ENCODE measurements at regions not wholly inside any gene's neighbourhood (a gene's known extent, or its start where the extent isn't known, plus 50 kb on each side); places are given as distances from the start of the nearest gene placed in this dataset.
A peak's percentile ranks its signal among the peaks of the same experiment; 100 is the strongest.

DNA sequence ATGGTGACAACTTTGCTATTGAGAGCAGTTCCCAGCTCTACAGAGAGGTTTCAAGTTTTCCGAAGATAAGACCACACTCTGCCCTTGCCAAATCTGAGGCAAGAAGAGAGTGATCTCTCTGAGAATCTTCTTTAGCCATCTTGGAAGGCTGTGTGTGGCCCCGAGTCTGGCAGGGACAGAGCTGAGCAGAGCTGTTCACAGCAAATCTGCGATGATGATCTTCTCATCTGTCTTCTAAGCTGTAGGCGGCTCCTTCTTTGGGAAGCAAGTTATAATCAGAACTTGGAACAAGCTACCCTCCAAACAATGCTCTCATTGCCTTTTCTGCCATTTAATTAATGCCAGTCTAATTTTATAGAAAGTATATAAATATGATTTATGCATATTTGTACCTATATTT lies 379.0 kb upstream of the MEF2C start:
- H3K4me1 Mint-ChIP-seq (ENCODE audit: low read depth, unreplicated experiment) = peaks cover 4% of the 10 kb centered on the region
- H3K27ac Mint-ChIP-seq (ENCODE audit: unreplicated experiment) = no peak overlapping the region
- DNase-seq = no peak
- H3K9me3 Mint-ChIP-seq (ENCODE audit: unreplicated experiment) = no peaks in the 10 kb centered on the region
- H3K27me3 Mint-ChIP-seq (ENCODE audit: unreplicated experiment) = no peaks in the 10 kb centered on the region
- H3K36me3 Mint-ChIP-seq (ENCODE audit: unreplicated experiment) = no peaks in the 10 kb centered on the region
- no peak overlapping the region for H3K4me3 Mint-ChIP-seq (ENCODE audit: unreplicated experiment)
- TF ChIP-seq, protein P1, sequence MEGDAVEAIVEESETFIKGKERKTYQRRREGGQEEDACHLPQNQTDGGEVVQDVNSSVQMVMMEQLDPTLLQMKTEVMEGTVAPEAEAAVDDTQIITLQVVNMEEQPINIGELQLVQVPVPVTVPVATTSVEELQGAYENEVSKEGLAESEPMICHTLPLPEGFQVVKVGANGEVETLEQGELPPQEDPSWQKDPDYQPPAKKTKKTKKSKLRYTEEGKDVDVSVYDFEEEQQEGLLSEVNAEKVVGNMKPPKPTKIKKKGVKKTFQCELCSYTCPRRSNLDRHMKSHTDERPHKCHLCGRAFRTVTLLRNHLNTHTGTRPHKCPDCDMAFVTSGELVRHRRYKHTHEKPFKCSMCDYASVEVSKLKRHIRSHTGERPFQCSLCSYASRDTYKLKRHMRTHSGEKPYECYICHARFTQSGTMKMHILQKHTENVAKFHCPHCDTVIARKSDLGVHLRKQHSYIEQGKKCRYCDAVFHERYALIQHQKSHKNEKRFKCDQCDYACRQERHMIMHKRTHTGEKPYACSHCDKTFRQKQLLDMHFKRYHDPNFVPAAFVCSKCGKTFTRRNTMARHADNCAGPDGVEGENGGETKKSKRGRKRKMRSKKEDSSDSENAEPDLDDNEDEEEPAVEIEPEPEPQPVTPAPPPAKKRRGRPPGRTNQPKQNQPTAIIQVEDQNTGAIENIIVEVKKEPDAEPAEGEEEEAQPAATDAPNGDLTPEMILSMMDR (IDR thresholded peaks at IDR 0.05; ENCODE audit: partially characterized antibody, unreplicated experiment) = no peak

DNA sequence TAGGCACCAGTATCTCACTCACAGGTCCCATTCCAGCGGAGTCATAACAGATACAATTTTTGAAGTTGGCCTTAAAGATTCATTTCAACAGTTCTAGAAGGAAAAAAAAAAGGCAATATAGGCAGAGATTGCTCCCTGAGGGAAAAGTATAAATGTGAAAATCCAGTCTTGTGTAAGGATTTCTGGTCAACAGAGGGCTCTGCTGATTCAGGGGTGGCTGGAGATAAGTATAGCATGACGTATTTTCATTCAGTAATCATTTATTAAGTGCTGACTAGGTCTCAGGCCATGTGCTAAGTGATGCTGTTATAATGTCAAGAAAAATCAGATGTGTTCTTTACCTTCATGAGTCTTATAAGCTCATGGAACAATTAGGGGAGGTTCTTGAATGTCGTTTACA lies 377.3 kb upstream of the MEF2C start:
- H3K4me1 Mint-ChIP-seq (ENCODE audit: low read depth, unreplicated experiment) = peaks cover 7% of the 10 kb centered on the region
- no peak overlapping the region for H3K4me3 Mint-ChIP-seq (ENCODE audit: unreplicated experiment)
- no peaks in the 10 kb centered on the region for H3K36me3 Mint-ChIP-seq (ENCODE audit: unreplicated experiment)
- no peak for DNase-seq
- TF ChIP-seq, protein P1 (IDR thresholded peaks at IDR 0.05; ENCODE audit: partially characterized antibody, unreplicated experiment) = no peak
- H3K27ac Mint-ChIP-seq (ENCODE audit: unreplicated experiment) = no peak overlapping the region
- H3K9me3 Mint-ChIP-seq (ENCODE audit: unreplicated experiment) = no peaks in the 10 kb centered on the region
- H3K27me3 Mint-ChIP-seq (ENCODE audit: unreplicated experiment) = no peaks in the 10 kb centered on the region

DNA sequence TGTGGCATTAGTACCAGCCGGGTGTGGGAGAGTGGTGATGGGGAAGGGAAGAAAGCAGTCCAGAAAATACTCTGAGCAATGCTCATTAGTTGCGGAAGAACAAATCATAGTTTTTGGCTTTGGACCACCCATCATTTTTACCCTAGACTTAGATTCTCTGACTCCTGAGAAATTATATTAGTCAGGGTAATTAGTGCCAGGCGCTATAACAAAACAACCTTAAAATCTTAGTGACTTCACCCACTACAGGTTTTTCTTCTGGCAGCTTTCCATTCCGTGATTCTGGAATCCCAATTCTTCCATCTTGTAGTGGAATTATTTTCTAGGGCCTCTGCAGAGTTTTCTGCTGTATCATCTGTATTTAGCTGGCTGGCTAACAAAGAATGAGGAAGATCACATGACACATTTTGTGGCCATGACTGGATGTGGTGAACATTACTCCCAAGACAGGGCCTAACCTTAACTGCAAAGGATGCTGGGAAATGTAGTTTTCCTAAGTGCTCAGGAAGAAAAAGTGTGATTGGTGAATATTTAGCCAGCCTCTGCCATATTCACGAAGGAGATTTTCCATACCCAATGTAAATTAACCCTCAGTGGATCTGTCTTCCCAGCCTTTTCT lies 373.0 kb upstream of the MEF2C start:
- Mint-ChIP-seq H3K4me1 (ENCODE audit: low read depth, unreplicated experiment) (peaks cover 7% of the 10 kb centered on the region), H3K27ac (ENCODE audit: unreplicated experiment) (peak overlapping the region; percentile 53)
- DNase-seq = no peak

DNA sequence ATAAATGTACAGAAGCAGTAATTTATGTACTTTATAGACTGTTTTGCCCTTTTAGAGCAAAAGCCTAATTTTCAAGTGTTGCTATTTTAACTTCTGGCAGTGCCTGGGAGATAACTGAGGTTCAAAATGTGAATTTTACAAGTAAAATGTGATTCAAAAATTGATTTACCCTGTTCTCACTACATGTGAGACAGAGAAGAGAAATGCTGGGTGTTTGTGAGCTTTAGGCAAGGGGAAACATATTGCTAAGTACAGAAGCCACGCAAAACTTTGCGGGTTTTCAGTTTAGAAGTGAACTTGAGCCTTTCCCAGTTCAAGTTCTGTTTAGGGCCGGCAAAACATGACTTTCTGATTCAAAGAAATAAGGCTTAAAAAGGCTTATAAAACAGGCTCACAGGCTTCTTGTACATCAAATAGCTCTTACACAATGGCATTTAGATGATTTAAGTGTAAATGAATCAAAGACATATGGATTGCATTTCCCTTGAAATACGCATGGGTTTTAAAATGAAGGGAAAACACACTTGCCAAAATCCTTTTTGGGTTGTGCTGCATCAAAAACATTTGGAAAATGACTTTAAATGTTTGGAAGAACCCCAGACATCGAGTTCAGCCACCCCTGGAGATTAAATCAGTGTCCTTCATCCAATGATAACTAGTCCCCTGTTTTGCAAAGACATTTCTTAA lies 370.8 kb upstream of the MEF2C start:
- TF ChIP-seq, protein P1 (IDR thresholded peaks at IDR 0.05; ENCODE audit: partially characterized antibody, unreplicated experiment) = no peak
- Mint-ChIP-seq H3K4me1 (ENCODE audit: low read depth, unreplicated experiment) (peaks cover 3% of the 10 kb centered on the region), H3K27me3 (ENCODE audit: unreplicated experiment) (no peaks in the 10 kb centered on the region), H3K36me3 (ENCODE audit: unreplicated experiment) (no peaks in the 10 kb centered on the region), H3K4me3 (ENCODE audit: unreplicated experiment) (no peak overlapping the region), H3K9me3 (ENCODE audit: unreplicated experiment) (no peaks in the 10 kb centered on the region), H3K27ac (ENCODE audit: unreplicated experiment) (no peak overlapping the region)
- no peak for DNase-seq

More for the DNA sequence above, 373.0 kb upstream of the MEF2C start:
- TF ChIP-seq, protein P1 (IDR thresholded peaks at IDR 0.05; ENCODE audit: partially characterized antibody, unreplicated experiment) = no peak
- H3K9me3 Mint-ChIP-seq (ENCODE audit: unreplicated experiment) = no peaks in the 10 kb centered on the region
- H3K36me3 Mint-ChIP-seq (ENCODE audit: unreplicated experiment) = no peaks in the 10 kb centered on the region
- no peak overlapping the region for H3K4me3 Mint-ChIP-seq (ENCODE audit: unreplicated experiment)
- H3K27me3 Mint-ChIP-seq (ENCODE audit: unreplicated experiment) = no peaks in the 10 kb centered on the region

DNA sequence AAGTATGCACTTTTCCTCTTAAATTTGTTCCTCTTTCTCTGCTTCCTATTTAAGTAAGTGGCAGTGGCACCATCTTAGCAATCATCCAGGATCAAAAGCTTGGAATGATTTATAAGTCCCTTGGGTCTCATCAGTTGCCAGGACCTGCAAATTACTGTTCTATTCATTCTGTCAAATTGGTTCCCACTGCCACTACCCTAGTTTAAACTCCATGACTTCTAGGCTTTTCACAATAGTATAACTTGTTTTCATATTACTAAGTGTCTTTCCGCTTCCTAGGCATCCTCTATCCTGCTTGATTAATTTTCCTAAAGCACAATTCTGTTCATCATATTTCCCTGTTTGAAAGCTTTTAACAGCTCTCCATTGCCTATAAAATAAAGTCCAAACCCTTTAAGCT lies 363.9 kb upstream of the MEF2C start:
- TF ChIP-seq, protein P1 (IDR thresholded peaks at IDR 0.05; ENCODE audit: partially characterized antibody, unreplicated experiment) = no peak
- H3K4me1 Mint-ChIP-seq (ENCODE audit: low read depth, unreplicated experiment) = no peaks in the 10 kb centered on the region
- no peak overlapping the region for H3K4me3 Mint-ChIP-seq (ENCODE audit: unreplicated experiment)
- H3K27me3 Mint-ChIP-seq (ENCODE audit: unreplicated experiment) = no peaks in the 10 kb centered on the region
- H3K9me3 Mint-ChIP-seq (ENCODE audit: unreplicated experiment) = no peaks in the 10 kb centered on the region
- no peak overlapping the region for H3K27ac Mint-ChIP-seq (ENCODE audit: unreplicated experiment)
- H3K36me3 Mint-ChIP-seq (ENCODE audit: unreplicated experiment) = no peaks in the 10 kb centered on the region
- DNase-seq = no peak
